GM12865 (cell line): ENCODE measurements at regions not wholly inside any gene's neighbourhood (a gene's known extent, or its start where the extent isn't known, plus 50 kb on each side); places are given as distances from the start of the nearest gene placed in this dataset.

Experiments
- DNase-seq: peaks from one replicate; pipeline ENCODE4 v3.0.0; 2010; ENCODE audit warnings: low read depth
- H3K4me3 ChIP-seq: 2 replicates; pipeline ENCODE4 v1.5.1; 2011; ENCODE audit warnings: mild to moderate bottlenecking, low read depth, low read length, control low read depth
- CTCF ChIP-seq: IDR thresholded peaks from 2 replicates; pipeline ENCODE4 v1.5.1; 2011; ENCODE audit warnings: low read length, control low read depth, low read depth, inconsistent platforms; ENCODE audit not compliant: insufficient read depth; ENCODE audit errors: missing control alignments

- no peak overlapping the region for H3K4me3 ChIP-seq
- DNase-seq, result no peak
- TF ChIP-seq CTCF, result no peak
Observed at GRCh38 chr12:111148005-111148404, 220.9 kb downstream of the PHETA1 start.

GRCh38 chr12:111143271-111143670, 222.9 kb upstream of the MYL2 start:
- DNase-seq, result no peak
- no peak overlapping the region for H3K4me3 ChIP-seq
- TF ChIP-seq CTCF, result no peak

- no peak for DNase-seq
- no peak overlapping the region for H3K4me3 ChIP-seq
- no peak for TF ChIP-seq CTCF
Observed at GRCh38 chr12:111141205-111141604, 220.8 kb upstream of the MYL2 start.

GRCh38 chr12:111138016-111138415, 217.6 kb upstream of the MYL2 start:
- no peak for TF ChIP-seq CTCF
- H3K4me3 ChIP-seq, result no peak overlapping the region
- no peak for DNase-seq

GRCh38 chr12:111135293-111135832, 215.0 kb upstream of the MYL2 start:
- DNase-seq, result no peak
- H3K4me3 ChIP-seq, result no peak overlapping the region

GRCh38 chr12:111130336-111130735, 210.0 kb upstream of the MYL2 start:
- no peak for TF ChIP-seq CTCF
- no peak for DNase-seq
- H3K4me3 ChIP-seq, result no peak overlapping the region

More at GRCh38 chr12:111135293-111135832, 215.0 kb upstream of the MYL2 start:
- TF ChIP-seq CTCF, result no peak

- TF ChIP-seq CTCF, result no peak
- no peak overlapping the region for H3K4me3 ChIP-seq
- no peak for DNase-seq
Observed at GRCh38 chr12:111129149-111129767, 208.9 kb upstream of the MYL2 start.
